Activated gamma-delta T cell treated with Interleukin-2 at 50 U/mL for 16 hours (primary cell): ENCODE measurements at regions not wholly inside any gene's neighbourhood (a gene's known extent, or its start where the extent isn't known, plus 50 kb on each side); places are given as distances from the start of the nearest gene placed in this dataset.
A peak's percentile ranks its signal among the peaks of the same experiment; 100 is the strongest.
"Not testable (repeated sequence)": the region's sequence is repeated elsewhere in the genome, so short reads cannot be mapped to it uniquely, and the experiment has no call there.

ENCODE experiments used
- DNase-seq: peaks from one replicate; pipeline ENCODE4 v3.0.0-alpha.2; 2020

GRCh38 chr16:58815181-58815888 is 81.2 kb upstream of the GOT2 start:
- DNase-seq = no peak

GRCh38 chr16:58814348-58814801 is 80.3 kb upstream of the GOT2 start:
- peak; percentile 10 for DNase-seq

- DNase-seq = no peak
Measured at GRCh38 chr16:58809213-58809612, 75.1 kb upstream of the GOT2 start.

GRCh38 chr16:58807276-58807675 is 73.2 kb upstream of the GOT2 start:
- no peak for DNase-seq

GRCh38 chr16:58801838-58802237 is 67.7 kb upstream of the GOT2 start:
- DNase-seq = no peak

GRCh38 chr16:58797137-58797801 is 63.2 kb upstream of the GOT2 start:
- DNase-seq = no peak

- DNase-seq = no peak
Measured at GRCh38 chr16:58793366-58793765, 59.2 kb upstream of the GOT2 start.

- DNase-seq = no peak
Measured at GRCh38 chr16:58792188-58792587, 58.1 kb upstream of the GOT2 start.

- DNase-seq = not testable (repeated sequence)
Measured at GRCh38 chr16:58790816-58791557, 56.9 kb upstream of the GOT2 start.

- no peak for DNase-seq
Measured at GRCh38 chr16:58789351-58789750, 55.2 kb upstream of the GOT2 start.
